Stromal cell of bone marrow (primary cell): ENCODE measurements at regions not wholly inside any gene's neighbourhood (a gene's known extent, or its start where the extent isn't known, plus 50 kb on each side); places are given as distances from the start of the nearest gene placed in this dataset.

Experiments
- DNase-seq: peaks from one replicate; pipeline ENCODE4 v3.0.0-alpha.2; 2012; ENCODE audit warnings: low read depth

DNA sequence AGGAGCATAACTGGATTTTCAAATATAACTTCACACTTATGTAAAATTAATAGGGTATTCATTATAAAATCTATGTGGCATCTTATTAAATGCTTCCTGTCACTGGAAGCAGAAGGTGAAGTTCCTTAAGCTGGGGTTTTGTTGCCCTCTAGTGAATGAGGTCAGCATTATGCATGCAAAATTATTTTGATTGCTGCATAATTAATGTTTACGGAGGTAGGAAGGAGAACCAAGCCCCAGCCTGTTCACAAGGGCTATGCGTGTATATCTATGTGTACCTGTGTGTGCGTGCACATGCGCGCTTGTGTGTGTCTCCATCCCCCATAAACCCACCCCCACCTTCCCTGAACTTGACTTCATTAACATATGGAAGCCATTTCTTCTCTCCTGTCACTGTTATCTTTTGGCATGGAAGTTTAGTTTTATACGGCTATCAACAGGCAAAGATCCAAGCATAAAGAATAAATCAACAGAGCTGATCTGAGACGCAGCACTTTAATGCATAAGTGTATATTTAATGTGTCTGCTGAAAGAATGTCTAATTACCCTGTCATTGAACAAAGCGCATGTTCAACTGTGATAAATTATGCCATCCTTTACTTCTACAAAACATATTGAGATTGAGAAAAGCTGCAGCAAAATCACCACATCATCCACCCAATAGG lies 90.2 kb upstream of the CDH4 start:
- DNase-seq: no peak

GRCh38 chr20:61162451-61162850 lies 89.6 kb upstream of the CDH4 start:
- DNase-seq: no peak

GRCh38 chr20:61163031-61163430 lies 89.0 kb upstream of the CDH4 start:
- no peak for DNase-seq

DNA sequence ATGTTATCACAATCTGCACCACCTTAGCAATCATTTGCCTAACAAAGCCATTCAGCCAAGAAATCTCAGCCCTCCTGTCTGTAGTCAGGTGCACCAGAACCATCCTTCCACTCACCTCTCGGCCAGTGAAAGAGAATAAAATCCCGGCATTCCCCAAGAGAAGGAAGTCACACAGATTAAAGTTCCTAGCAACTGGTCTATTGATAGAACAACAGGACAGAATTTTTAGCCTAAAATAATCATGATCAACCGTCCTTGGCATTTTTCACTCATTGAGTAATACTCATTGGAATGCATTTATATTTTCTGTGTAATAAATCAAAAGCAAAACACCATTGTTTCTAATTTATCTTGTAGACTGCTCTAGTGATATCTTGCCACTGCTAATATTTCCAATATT lies 85.7 kb upstream of the CDH4 start:
- peak; percentile 13 for DNase-seq

GRCh38 chr20:61168605-61169004 lies 83.5 kb upstream of the CDH4 start:
- no peak for DNase-seq

DNA sequence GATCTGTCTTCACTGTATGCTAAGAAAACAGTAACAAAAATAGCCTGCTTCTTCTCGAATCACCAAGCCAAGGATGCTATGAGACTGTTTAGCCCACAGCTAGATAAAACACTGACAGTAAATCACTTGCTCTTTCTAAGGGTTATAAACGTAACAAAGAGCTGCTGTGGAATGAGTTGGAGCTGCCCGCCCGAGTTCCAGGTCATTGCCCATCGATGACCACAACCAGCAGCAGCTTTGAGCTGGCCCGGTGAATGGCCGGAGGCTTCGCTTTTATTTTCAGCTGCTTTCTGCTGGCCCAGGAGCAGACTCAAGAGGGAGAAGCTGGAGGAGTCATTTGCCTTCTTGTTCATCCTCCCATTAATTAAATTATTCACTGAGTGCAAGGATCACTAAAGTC lies 82.2 kb upstream of the CDH4 start:
- DNase-seq: no peak

DNA sequence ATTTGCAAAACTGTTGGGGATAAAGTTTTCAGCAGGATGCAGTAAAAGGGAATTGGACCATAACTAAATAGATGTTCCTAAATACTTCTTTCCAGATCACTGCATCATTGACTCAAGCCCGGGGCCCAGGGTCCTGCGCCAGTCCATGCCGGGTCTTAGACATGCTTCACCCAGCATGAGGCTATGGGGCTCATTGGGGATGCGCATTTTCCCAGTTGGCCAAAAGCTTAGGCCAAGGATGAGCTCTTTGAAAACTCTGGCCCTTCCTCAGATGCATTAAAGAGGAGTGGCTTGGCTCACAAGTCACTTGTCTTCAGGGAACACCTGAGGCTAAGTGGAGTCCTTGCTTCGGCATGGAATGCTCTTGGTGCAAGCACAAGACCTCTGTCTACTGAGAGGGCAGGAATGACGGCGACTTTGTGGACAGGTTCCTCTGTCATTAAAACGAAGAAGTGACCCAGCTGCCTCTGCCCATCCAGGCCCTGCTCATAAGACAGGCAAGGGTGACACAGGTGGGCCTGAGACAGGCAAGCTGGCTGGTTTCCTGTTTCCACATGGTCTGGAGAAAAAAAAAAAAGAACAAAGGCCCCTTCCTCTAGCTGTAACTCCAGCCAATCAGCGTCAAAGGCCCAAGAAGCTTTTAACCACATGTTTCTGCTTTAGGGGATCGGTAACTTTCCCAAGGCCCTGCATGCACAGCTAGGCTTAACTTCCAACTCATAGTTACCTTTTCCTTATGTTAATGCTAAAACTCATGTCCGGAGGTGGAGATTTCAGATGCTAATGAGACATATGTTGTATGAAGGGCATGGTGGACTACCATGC lies 81.4 kb upstream of the CDH4 start:
- DNase-seq: no peak

DNA sequence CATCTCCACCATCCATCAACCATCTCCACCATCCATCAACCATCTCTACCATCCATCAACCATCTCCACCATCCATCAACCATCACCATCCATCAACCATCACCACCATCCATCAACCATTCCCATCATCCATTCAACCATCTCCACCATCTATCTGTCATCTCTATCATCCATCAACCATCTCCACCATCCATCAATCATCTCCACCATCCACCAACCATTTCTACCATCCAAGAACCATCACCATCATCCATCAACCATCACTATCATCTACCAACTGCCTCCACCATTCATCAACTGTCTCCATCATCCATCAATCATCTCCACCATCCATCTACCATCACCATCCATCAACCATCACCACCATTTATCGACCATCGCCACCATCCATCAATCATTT lies 78.8 kb upstream of the CDH4 start:
- no peak for DNase-seq

- no peak for DNase-seq
Measured at GRCh38 chr20:61173961-61174725, 77.9 kb upstream of the CDH4 start.

DNA sequence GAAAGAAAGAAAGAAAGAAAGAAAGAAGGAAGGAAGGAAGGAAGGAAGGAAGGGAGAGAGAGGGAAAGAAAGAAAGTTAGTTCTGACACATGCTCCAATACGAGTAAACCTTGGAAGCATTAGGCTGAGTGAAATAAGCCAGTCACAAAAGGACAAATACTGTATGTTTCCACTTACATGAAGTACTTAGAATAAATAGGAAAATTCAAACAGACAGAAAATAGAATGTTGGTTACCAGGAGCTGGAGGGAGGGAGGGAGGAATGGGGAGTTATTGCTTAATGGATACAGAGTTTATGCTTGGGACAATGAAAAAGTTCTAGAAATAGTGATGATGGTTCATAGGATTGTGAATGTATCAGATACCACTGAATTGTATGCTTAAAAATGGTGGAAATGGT lies 75.2 kb upstream of the CDH4 start:
- DNase-seq: no peak

DNA sequence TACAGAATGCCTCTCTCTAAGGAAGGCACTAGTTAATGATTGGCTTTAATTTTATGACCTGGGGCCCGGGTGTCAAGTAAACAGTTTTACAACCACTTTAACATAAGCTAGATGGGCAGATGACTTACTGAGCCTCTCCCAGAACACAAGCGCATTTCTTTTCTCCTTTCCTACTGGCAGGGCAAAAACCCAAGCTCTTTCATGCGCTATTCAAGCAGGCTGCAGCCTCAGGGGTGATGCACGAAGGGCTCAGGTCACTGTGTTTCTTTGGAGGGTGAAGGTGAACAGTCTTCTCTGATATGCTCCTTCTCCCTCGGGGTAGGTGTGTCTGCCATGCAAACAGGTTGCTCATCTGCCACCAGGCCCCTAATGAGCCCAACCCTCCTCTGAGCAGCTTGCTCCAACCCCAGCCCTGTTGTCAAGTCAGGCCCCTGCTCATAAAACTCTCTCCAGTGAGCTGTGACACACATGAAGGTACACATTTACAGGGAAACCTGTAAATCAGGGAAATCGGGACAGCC lies 73.5 kb upstream of the CDH4 start:
- DNase-seq: no peak

- DNase-seq: no peak
Measured at GRCh38 chr20:61184194-61184593, 67.9 kb upstream of the CDH4 start.

GRCh38 chr20:61185181-61185580 lies 66.9 kb upstream of the CDH4 start:
- DNase-seq: no peak

DNA sequence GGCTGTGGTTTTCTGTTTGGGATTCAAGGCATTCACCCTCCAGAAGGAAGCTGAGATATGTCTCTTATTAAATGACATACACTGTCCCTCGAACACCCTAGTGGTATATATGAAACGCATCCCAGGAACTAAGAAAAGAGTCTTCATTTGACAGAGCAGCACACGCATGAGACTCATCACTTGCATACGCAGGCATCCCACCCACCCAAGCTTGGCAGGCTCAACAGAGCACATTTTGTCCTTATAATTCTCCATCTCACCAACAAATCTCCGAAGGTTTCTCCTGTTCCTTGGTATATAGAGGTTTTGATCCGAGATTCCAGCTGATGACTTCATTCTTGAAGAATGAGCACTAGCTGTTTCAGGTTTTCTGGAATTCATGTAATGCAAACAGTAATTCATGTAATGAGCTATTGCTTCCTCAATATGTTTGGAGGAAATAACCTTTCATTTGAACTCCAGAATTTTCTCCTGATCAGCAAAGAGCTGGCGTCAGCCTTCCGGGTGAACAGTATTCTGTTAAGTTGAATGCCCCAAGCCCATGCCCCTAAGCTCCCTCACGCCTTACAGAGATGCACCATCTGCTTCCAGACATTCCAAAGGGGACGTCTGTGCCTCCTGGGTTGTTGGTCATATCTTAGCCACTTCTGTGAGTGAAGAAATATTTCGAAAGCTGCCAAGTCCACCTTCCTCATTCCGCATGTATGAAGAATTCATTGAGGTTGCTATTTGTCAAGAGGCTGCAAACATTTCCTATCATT lies 66.0 kb upstream of the CDH4 start:
- peak; percentile 17 for DNase-seq

DNA sequence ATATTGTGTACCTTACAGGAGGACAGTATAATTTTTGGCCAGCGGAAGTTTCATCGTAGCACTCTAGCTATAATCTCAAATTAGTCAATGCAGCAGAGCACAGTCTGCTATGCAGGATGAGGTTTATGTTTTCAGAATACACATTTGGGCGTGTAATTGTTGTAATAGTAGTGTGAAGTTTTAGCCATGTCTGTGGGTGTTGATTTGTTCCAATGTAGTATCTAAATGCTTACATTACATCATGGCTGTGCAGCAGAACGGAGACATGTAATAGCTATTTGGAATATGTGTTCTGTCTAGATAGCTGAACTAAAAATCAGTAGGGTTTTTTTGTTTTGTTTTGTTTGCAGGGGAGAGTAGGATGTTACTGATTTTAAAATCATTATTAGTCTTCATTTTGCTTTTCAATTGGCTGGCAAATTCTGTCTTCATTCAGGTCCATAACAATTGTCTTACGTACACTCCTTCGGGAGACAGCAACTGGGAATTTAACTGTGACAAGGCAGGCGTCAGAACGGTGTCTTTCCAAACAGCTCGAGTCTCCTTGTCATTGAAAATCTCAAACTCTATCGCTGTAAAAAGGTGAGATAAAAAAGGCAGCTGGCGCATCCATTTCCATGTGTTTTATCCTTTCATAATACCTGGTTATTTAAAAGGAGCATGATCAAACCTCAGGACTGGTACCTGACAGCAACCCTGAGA lies 65.1 kb upstream of the CDH4 start:
- no peak for DNase-seq

DNA sequence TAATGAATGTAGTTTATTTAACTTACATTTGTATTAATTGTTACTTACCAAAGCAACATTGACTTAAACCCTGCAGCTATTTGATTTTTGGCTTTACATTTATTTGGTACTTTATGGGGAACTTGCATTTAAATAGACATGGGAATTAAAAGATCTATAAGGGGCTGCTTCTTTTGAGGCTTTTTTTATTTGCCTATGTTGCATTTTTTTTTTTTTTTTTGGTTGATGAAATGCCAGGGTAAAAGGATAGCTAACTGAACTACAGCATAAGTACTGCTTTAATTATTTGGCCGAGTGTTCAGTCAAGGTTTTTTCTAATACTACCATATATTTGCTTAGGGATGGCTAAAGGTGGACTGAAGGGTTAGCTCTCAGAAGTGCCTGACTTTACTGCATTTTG lies 62.5 kb upstream of the CDH4 start:
- DNase-seq: no peak

GRCh38 chr20:61191096-61191495 lies 61.0 kb upstream of the CDH4 start:
- no peak for DNase-seq

- DNase-seq: no peak
Measured at GRCh38 chr20:61192337-61192950, 59.6 kb upstream of the CDH4 start.

DNA sequence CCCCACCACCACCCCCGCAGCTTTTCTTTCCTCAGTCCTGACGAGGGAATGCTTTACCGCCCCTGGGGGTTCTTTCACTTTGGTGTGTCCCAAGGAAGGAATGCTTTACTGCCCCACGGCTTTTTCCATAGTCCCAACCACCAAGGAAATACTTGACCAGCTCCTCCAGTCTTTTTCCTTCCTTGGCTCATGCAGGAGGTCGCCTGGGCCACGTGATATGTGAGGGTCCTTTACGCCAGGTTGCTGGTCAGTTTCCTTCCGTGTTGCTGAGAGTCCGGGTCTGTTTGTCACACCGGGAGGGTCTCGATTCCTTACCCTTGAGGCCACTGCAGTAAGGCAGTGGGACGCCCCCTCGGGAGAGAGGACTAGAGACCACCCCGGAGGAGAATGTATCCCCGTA lies 58.9 kb upstream of the CDH4 start:
- no peak for DNase-seq
